Sigmoid colon (tissue), 6 donors: ENCODE measurements at regions not wholly inside any gene's neighbourhood (a gene's known extent, or its start where the extent isn't known, plus 50 kb on each side); places are given as distances from the start of the nearest gene placed in this dataset.

ENCODE experiments used
- DNase-seq: peaks from one replicate; pipeline ENCODE4 v3.0.0-alpha.2; 2019
- H3K27ac ChIP-seq, 4 donors: fragments of 200-600 bp; sonication (generic); one replicate each; pipeline ENCODE4 v1.5.1; 2016 to 2019; ENCODE audit warnings: mild to moderate bottlenecking in 1 of 4
- H3K27me3 ChIP-seq, 3 donors: fragments of 200-600 bp; sonication (generic); one replicate each; pipeline ENCODE4 v1.5.1; 2019; ENCODE audit warnings: mild to moderate bottlenecking in 1 of 3
- H3K36me3 ChIP-seq, 4 donors: fragments of 200-600 bp; sonication (generic); one replicate each; pipeline ENCODE4 v1.5.1; 2016 to 2019
- H3K4me1 ChIP-seq, 4 donors: fragments of 200-600 bp; sonication (generic); one replicate each; pipeline ENCODE4 v1.5.1; 2017 to 2019
- H3K4me3 ChIP-seq, 4 donors: fragments of 200-600 bp; sonication (generic); one replicate each; pipeline ENCODE4 v1.5.1; 2017 to 2019; ENCODE audit warnings: mild to moderate bottlenecking in 2 of 4, moderate library complexity in 1 of 4
- H3K9me3 ChIP-seq, 4 donors: fragments of 200-600 bp in 3 of 4; sonication (generic) in 3 of 4; one replicate each; pipeline versions ENCODE4 v1.5.1 to v1.6.1; 2013 to 2019
- CTCF ChIP-seq, 4 experiments: fragments of 450-650 bp in 3 of 4; fragments of 200-600 bp in 1 of 4; IDR thresholded peaks; one replicate each; pipeline ENCODE4 v1.5.1; 2016 to 2019; ENCODE audit warnings: antibody characterized with exemption in 4 of 4, mild to moderate bottlenecking in 3 of 4, moderate library complexity in 2 of 4
- EP300 ChIP-seq, 4 donors: sonication (generic); formaldehyde crosslinking; IDR thresholded peaks; one replicate each; pipeline ENCODE4 v1.6.1; 2017; ENCODE audit warnings: antibody characterized with exemption in 4 of 4
- POLR2A ChIP-seq, 2 donors: fragments of 450-650 bp; IDR thresholded peaks; one replicate each; pipeline ENCODE4 v1.6.1; 2016; ENCODE audit warnings: antibody characterized with exemption in 2 of 2, mild to moderate bottlenecking in 2 of 2, moderate library complexity in 2 of 2
- POLR2AphosphoS5 ChIP-seq, 4 donors: sonication (generic); formaldehyde crosslinking; IDR thresholded peaks; one replicate each; pipeline ENCODE4 v1.6.1; 2017; ENCODE audit warnings: antibody characterized with exemption in 4 of 4
- WGBS, 2 donors: extraction: QIAGEN DNeasy Blood & Tissue Kit; methylation state at CpG; one replicate each; pipeline ENCODE4 v1.1.7; 2013; 5-methylcytosine and 5-hydroxymethylcytosine counted together
- intact Hi-C: fragments of 100-400 bp; cut with DNase I; formaldehyde crosslinking; loops from one replicate; pipeline ENCODE4 v1.15.1; 2023
- donor health status: healthy with polysubstance abuse.
- donor health status: healthy.

GRCh38 chr5:174542471-174542870 is 181.9 kb upstream of the MSX2 start:
- 72 to 82% methylated on average over 10 of the region's 10 CpGs for WGBS, 2 donors
- intact Hi-C loops: no loop called here
- no peak overlapping the region for H3K4me3 ChIP-seq
- DNase-seq: no peak
- TF ChIP-seq CTCF (IDR thresholded peaks at IDR 0.05): no peak
- TF ChIP-seq POLR2A (IDR thresholded peaks at IDR 0.05): no peak
- no peaks in the 10 kb centered on the region for H3K4me1 ChIP-seq
- H3K27ac ChIP-seq: no peak overlapping the region
- H3K9me3 ChIP-seq: peaks cover 0 to 2% (median 0%) of the 10 kb centered on the region in 4 donors
- H3K36me3 ChIP-seq: no peaks in the 10 kb centered on the region
- no peaks in the 10 kb centered on the region for H3K27me3 ChIP-seq

GRCh38 chr5:174545926-174546325 is 178.5 kb upstream of the MSX2 start:
- WGBS, 2 donors: 64 to 72% methylated on average over 3 of the region's 3 CpGs
- no peak for TF ChIP-seq POLR2A (IDR thresholded peaks at IDR 0.05)
- TF ChIP-seq EP300 (IDR thresholded peaks at IDR 0.05): no peak
- no peak for TF ChIP-seq POLR2AphosphoS5 (IDR thresholded peaks at IDR 0.05)
- no peak for TF ChIP-seq CTCF (IDR thresholded peaks at IDR 0.05)
- Histone ChIP-seq H3K27me3 (no peaks in the 10 kb centered on the region), H3K4me1 (peaks cover 0 to 5% (median 0%) of the 10 kb centered on the region in 4 donors), H3K27ac (no peak overlapping the region), H3K9me3 (no peaks in the 10 kb centered on the region), H3K4me3 (no peak overlapping the region), H3K36me3 (no peaks in the 10 kb centered on the region)
- no peak for DNase-seq
- intact Hi-C loops: no loop called here

- H3K9me3 ChIP-seq: no peaks in the 10 kb centered on the region
- TF ChIP-seq EP300 (IDR thresholded peaks at IDR 0.05) (no peak), POLR2AphosphoS5 (IDR thresholded peaks at IDR 0.05) (no peak), POLR2A (IDR thresholded peaks at IDR 0.05) (no peak), CTCF (IDR thresholded peaks at IDR 0.05) (no peak)
- H3K27ac ChIP-seq: no peak overlapping the region
- H3K36me3 ChIP-seq: no peaks in the 10 kb centered on the region
- H3K27me3 ChIP-seq: no peaks in the 10 kb centered on the region
- peaks cover 0 to 5% (median 0%) of the 10 kb centered on the region in 4 donors for H3K4me1 ChIP-seq
- intact Hi-C loops: no loop called here
- DNase-seq: no peak
- 85 to 91% methylated on average over 7 of the region's 7 CpGs for WGBS, 2 donors
- no peak overlapping the region for H3K4me3 ChIP-seq
These were observed 176.6 kb upstream of the MSX2 start for GRCh38 chr5:174547814-174548213.

- Histone ChIP-seq H3K36me3 (no peaks in the 10 kb centered on the region), H3K9me3 (no peaks in the 10 kb centered on the region), H3K27me3 (no peaks in the 10 kb centered on the region), H3K4me3 (no peak overlapping the region), H3K4me1 (peaks cover 0 to 5% (median 0%) of the 10 kb centered on the region in 4 donors), H3K27ac (no peak overlapping the region)
- TF ChIP-seq POLR2A (IDR thresholded peaks at IDR 0.05) (no peak), CTCF (IDR thresholded peaks at IDR 0.05) (no peak), POLR2AphosphoS5 (IDR thresholded peaks at IDR 0.05) (no peak), EP300 (IDR thresholded peaks at IDR 0.05) (no peak)
- intact Hi-C loops: no loop called here
- 68 to 69% methylated on average over 5 of the region's 5 CpGs for WGBS, 2 donors
- no peak for DNase-seq
These were observed 175.1 kb upstream of the MSX2 start for GRCh38 chr5:174549254-174549653.

GRCh38 chr5:174550026-174550425 is 174.4 kb upstream of the MSX2 start:
- WGBS, 2 donors: 76 to 83% methylated on average over 6 of the region's 6 CpGs
- no peaks in the 10 kb centered on the region for H3K9me3 ChIP-seq
- no peaks in the 10 kb centered on the region for H3K36me3 ChIP-seq
- no peak for DNase-seq
- intact Hi-C loops: no loop called here
- H3K4me1 ChIP-seq: peaks cover 0 to 5% (median 0%) of the 10 kb centered on the region in 4 donors
- H3K4me3 ChIP-seq: no peak overlapping the region
- no peaks in the 10 kb centered on the region for H3K27me3 ChIP-seq
- no peak overlapping the region for H3K27ac ChIP-seq
- TF ChIP-seq POLR2AphosphoS5 (IDR thresholded peaks at IDR 0.05) (no peak), CTCF (IDR thresholded peaks at IDR 0.05) (no peak), EP300 (IDR thresholded peaks at IDR 0.05) (no peak)
